ENCODE measurements at regions not wholly inside any gene's neighbourhood (a gene's known extent, or its start where the extent isn't known, plus 50 kb on each side); places are given as distances from the start of the nearest gene placed in this dataset.

DNA sequence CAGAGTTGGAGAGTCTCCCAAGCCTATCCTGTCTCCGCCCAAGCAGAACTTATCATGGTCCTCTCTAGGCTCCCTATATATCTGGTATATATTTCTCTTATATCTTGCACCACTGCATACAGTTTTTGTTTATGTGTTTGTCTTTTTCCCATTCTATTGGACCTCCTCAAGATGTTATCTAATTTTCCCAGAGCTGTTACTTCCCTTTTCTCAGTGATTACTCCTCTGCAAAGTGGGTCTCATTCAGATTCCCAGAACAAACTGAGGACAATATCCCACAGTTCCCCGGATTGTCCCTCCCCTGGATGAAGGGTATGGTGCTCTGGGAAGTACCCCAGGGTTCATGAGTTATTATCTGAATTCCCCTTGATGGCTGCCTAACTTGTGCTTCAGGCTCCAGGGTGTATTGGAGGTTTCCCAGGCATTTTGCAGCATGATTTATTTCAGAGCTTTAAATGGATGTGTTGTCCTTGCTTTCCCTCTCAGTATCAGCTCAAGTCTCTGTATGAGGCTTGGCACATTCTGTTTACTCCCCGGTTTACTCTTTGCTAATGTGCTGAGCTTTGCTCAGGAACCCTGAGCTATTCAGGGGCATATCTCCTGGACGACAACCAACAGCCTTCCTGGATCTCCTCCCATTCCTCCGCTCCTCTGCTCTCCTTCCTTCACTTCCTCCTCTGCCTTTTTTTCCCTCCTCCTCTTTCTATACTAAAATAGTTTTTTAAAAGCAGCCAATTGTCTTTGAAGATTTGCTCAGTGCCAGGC lies 329.3 kb downstream of the SPRY2 start:
- no peak for TF ChIP-seq SUZ12 (IDR thresholded peaks at IDR 0.05; ENCODE audit: extremely low read depth, insufficient read depth, insufficient read length)
- no peak for TF ChIP-seq YY1 (IDR thresholded peaks at IDR 0.05; ENCODE audit: insufficient read depth, insufficient read length)
- no peak for TF ChIP-seq ZNF274 (IDR thresholded peaks at IDR 0.05; ENCODE audit: low read depth, low read length)
- Histone ChIP-seq H3K36me3 (ENCODE audit: insufficient read depth, insufficient read length, low read length) (no peaks in the 10 kb centered on the region), H3K9me3 (ENCODE audit: insufficient read depth, low read length) (no peaks in the 10 kb centered on the region), H3K4me3 (ENCODE audit: insufficient read length, low read depth) (no peak overlapping the region), H3K4me1 (ENCODE audit: insufficient read depth, insufficient read length) (no peaks in the 10 kb centered on the region), H3K9ac (ENCODE audit: insufficient read length, low read depth) (no peak overlapping the region), H3K27me3 (ENCODE audit: insufficient read depth, insufficient read length) (no peaks in the 10 kb centered on the region)
- no peak for DNase-seq (ENCODE audit: low read depth, low spot score)

DNA sequence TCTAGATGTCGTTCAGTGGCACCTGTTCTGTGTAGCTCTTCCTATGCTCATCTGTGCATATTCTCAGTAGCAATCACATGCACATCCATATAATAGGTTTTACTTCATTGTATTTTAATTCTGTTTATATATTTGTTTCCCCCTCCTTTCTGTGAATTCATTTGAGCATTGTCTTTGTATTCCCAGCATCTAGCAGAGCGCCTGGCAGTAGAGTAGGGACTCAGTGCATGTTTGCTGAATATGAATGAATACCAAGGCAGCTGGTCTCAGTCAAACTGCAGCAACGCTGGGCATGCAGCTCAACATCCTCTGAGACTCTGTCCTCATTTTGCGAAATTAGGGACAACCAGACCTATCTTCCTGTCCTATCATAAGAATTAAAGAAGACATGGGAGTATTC lies 330.1 kb downstream of the SPRY2 start:
- Histone ChIP-seq H3K9ac (ENCODE audit: insufficient read length, low read depth) (no peak overlapping the region), H3K4me1 (ENCODE audit: insufficient read depth, insufficient read length) (no peaks in the 10 kb centered on the region), H3K4me3 (ENCODE audit: insufficient read length, low read depth) (no peak overlapping the region), H3K27me3 (ENCODE audit: insufficient read depth, insufficient read length) (no peaks in the 10 kb centered on the region), H3K9me3 (ENCODE audit: insufficient read depth, low read length) (no peaks in the 10 kb centered on the region), H3K36me3 (ENCODE audit: insufficient read depth, insufficient read length, low read length) (no peaks in the 10 kb centered on the region)
- TF ChIP-seq ZNF274 (IDR thresholded peaks at IDR 0.05; ENCODE audit: low read depth, low read length) (no peak), YY1 (IDR thresholded peaks at IDR 0.05; ENCODE audit: insufficient read depth, insufficient read length) (no peak), SUZ12 (IDR thresholded peaks at IDR 0.05; ENCODE audit: extremely low read depth, insufficient read depth, insufficient read length) (no peak)
- no peak for DNase-seq (ENCODE audit: low read depth, low spot score)

DNA sequence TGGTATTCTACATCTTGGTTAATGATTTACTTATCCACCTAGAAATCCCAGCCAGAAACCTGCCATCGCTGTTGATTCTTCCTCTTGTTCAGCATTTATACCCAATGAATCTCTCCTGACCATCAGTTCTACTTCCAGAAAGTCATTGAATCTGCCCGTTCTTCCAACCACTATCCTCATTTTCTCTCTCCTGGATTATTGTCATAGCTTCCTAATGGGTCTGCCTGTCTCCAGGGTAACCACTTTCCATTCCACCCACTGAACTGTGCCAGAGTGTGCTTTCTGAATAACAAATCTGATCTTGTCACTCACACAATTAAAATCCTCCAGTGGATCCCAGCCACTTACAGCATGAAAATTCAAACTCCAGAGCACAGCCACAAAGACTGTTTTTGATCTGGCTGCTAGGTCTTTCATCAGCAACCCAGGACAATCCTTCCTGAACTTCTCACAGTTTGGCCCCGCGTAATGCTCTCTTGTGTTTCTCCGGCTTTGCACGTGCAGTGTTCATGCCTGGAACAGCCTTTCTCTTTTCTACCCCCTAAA lies 330.6 kb downstream of the SPRY2 start:
- Histone ChIP-seq H3K36me3 (ENCODE audit: insufficient read depth, insufficient read length, low read length) (no peaks in the 10 kb centered on the region), H3K9me3 (ENCODE audit: insufficient read depth, low read length) (no peaks in the 10 kb centered on the region), H3K4me3 (ENCODE audit: insufficient read length, low read depth) (no peak overlapping the region), H3K9ac (ENCODE audit: insufficient read length, low read depth) (no peak overlapping the region), H3K27me3 (ENCODE audit: insufficient read depth, insufficient read length) (no peaks in the 10 kb centered on the region), H3K4me1 (ENCODE audit: insufficient read depth, insufficient read length) (no peaks in the 10 kb centered on the region)
- no peak for TF ChIP-seq ZNF274 (IDR thresholded peaks at IDR 0.05; ENCODE audit: low read depth, low read length)
- no peak for TF ChIP-seq SUZ12 (IDR thresholded peaks at IDR 0.05; ENCODE audit: extremely low read depth, insufficient read depth, insufficient read length)
- TF ChIP-seq YY1 (IDR thresholded peaks at IDR 0.05; ENCODE audit: insufficient read depth, insufficient read length): no peak
- no peak for DNase-seq (ENCODE audit: low read depth, low spot score)

DNA sequence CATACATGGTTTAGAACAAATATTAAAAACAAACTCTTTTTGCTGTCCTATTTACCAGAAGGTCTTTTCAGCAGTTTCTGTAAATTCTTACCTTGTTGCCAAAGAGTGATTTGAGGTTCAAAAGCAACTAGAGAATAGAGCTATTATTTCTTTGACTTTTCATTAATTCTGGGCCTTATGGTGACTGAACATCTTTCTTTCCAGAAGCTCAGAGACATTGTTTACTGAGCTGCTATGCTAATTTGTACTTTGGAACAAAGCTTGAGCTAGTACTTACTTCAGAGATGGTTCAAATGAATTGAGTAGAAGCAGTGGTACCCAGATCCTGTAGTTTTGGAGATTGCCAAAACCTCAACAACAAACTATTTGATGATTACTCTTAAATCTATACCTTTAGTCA lies 331.2 kb downstream of the SPRY2 start:
- Histone ChIP-seq H3K9me3 (ENCODE audit: insufficient read depth, low read length) (no peaks in the 10 kb centered on the region), H3K4me3 (ENCODE audit: insufficient read length, low read depth) (no peak overlapping the region), H3K9ac (ENCODE audit: insufficient read length, low read depth) (no peak overlapping the region), H3K4me1 (ENCODE audit: insufficient read depth, insufficient read length) (no peaks in the 10 kb centered on the region), H3K36me3 (ENCODE audit: insufficient read depth, insufficient read length, low read length) (no peaks in the 10 kb centered on the region), H3K27me3 (ENCODE audit: insufficient read depth, insufficient read length) (no peaks in the 10 kb centered on the region)
- no peak for TF ChIP-seq SUZ12 (IDR thresholded peaks at IDR 0.05; ENCODE audit: extremely low read depth, insufficient read depth, insufficient read length)
- TF ChIP-seq YY1 (IDR thresholded peaks at IDR 0.05; ENCODE audit: insufficient read depth, insufficient read length): no peak
- TF ChIP-seq ZNF274 (IDR thresholded peaks at IDR 0.05; ENCODE audit: low read depth, low read length): no peak
- no peak for DNase-seq (ENCODE audit: low read depth, low spot score)

DNA sequence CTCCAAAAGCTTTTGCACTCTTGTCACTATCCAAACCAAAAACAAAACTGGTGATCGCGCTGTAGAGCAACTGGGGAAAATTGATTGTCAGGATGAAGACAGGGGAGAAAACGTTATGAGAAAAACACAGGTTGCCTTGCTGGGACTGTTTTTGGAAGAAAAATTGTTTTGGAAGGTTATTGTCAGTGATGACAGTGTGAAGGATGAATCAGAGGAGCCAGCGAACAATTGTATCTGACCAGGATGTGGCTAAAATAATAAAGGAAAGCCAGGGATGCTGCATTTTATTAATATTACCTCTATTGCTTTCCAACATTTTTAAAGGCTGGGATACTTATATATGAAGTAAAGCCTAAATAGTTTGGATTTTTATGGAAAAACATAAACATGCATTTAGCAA lies 334.0 kb downstream of the SPRY2 start:
- H3K9me3 ChIP-seq (ENCODE audit: insufficient read depth, low read length): no peaks in the 10 kb centered on the region
- no peaks in the 10 kb centered on the region for H3K36me3 ChIP-seq (ENCODE audit: insufficient read depth, insufficient read length, low read length)
- H3K4me1 ChIP-seq (ENCODE audit: insufficient read depth, insufficient read length): no peaks in the 10 kb centered on the region
- H3K27me3 ChIP-seq (ENCODE audit: insufficient read depth, insufficient read length): no peaks in the 10 kb centered on the region
- TF ChIP-seq ZNF274 (IDR thresholded peaks at IDR 0.05; ENCODE audit: low read depth, low read length) (no peak), SUZ12 (IDR thresholded peaks at IDR 0.05; ENCODE audit: extremely low read depth, insufficient read depth, insufficient read length) (no peak), YY1 (IDR thresholded peaks at IDR 0.05; ENCODE audit: insufficient read depth, insufficient read length) (no peak)
- no peak overlapping the region for H3K4me3 ChIP-seq (ENCODE audit: insufficient read length, low read depth)
- no peak for DNase-seq (ENCODE audit: low read depth, low spot score)
- H3K9ac ChIP-seq (ENCODE audit: insufficient read length, low read depth): no peak overlapping the region

DNA sequence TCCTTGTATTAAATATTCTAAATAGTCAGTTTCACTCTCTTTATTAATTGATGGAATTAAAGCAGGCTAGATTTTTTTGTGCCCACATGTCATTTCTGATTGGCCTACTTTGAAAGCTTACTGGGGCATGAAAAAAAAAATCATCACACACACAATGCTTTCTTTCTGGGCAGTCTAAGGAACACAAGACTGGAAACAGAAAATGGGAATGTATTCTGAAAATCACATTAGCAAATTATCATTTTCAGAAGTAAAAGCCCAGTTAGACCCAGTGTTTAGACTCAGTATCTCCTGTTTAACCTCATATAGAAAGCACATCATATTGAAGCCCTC lies 339.4 kb downstream of the SPRY2 start:
- no peak overlapping the region for H3K9ac ChIP-seq (ENCODE audit: insufficient read length, low read depth)
- no peaks in the 10 kb centered on the region for H3K27me3 ChIP-seq (ENCODE audit: insufficient read depth, insufficient read length)
- no peak overlapping the region for H3K4me3 ChIP-seq (ENCODE audit: insufficient read length, low read depth)
- no peaks in the 10 kb centered on the region for H3K36me3 ChIP-seq (ENCODE audit: insufficient read depth, insufficient read length, low read length)
- no peak for DNase-seq (ENCODE audit: low read depth, low spot score)
- TF ChIP-seq ZNF274 (IDR thresholded peaks at IDR 0.05; ENCODE audit: low read depth, low read length) (no peak), YY1 (IDR thresholded peaks at IDR 0.05; ENCODE audit: insufficient read depth, insufficient read length) (no peak), SUZ12 (IDR thresholded peaks at IDR 0.05; ENCODE audit: extremely low read depth, insufficient read depth, insufficient read length) (no peak)
- H3K4me1 ChIP-seq (ENCODE audit: insufficient read depth, insufficient read length): no peaks in the 10 kb centered on the region
- peaks cover 10% of the 10 kb centered on the region; the same call in 1 of the 2 replicates for H3K9me3 ChIP-seq (ENCODE audit: insufficient read depth, low read length)

DNA sequence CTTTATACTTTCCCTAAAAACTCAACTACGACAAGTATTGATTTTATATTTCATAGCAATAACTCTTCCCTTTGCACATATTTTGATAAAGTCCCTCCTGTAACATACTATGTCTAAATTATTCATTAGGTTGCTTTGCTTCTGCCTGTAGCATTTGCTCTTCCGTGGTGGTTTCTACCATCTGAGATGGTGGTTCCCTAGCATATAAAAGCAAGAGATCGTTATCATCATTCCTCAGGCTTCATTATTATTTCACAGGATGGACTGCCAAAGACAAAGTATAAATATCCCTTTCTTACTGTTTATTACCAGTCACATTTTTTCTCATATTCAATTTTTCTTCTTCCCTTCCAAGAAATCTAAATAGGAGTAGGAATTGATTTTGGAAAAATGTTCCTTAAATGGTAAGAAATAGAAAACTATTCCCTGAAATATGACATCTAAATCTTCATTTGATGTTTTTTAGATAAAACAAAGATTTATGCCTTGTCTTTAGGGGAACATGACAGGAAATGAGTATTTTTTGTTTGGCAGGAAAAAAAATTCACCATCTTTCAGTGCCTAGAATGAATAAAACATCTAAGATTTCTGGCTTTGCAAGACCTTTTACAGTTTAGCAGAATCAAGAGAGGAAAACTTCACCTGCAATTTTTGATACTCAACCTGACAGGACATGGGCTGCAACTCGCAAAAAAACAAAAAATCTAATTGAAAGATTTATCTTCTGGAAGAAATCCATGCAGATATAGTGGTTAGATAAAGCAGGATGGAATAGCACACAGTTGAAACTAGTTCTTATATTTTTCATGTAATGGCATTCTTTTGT lies 340.0 kb downstream of the SPRY2 start:
- Histone ChIP-seq H3K4me3 (ENCODE audit: insufficient read length, low read depth) (no peak overlapping the region), H3K4me1 (ENCODE audit: insufficient read depth, insufficient read length) (no peaks in the 10 kb centered on the region), H3K9ac (ENCODE audit: insufficient read length, low read depth) (no peak overlapping the region), H3K27me3 (ENCODE audit: insufficient read depth, insufficient read length) (no peaks in the 10 kb centered on the region), H3K36me3 (ENCODE audit: insufficient read depth, insufficient read length, low read length) (no peaks in the 10 kb centered on the region), H3K9me3 (ENCODE audit: insufficient read depth, low read length) (peaks cover 10% of the 10 kb centered on the region; the same call in 1 of the 2 replicates)
- DNase-seq (ENCODE audit: low read depth, low spot score): no peak
- no peak for TF ChIP-seq SUZ12 (IDR thresholded peaks at IDR 0.05; ENCODE audit: extremely low read depth, insufficient read depth, insufficient read length)
- TF ChIP-seq ZNF274 (IDR thresholded peaks at IDR 0.05; ENCODE audit: low read depth, low read length): no peak
- TF ChIP-seq YY1 (IDR thresholded peaks at IDR 0.05; ENCODE audit: insufficient read depth, insufficient read length): no peak
